ENCODE measurements at regions not wholly inside any gene's neighbourhood (a gene's known extent, or its start where the extent isn't known, plus 50 kb on each side); places are given as distances from the start of the nearest gene placed in this dataset.

DNA sequence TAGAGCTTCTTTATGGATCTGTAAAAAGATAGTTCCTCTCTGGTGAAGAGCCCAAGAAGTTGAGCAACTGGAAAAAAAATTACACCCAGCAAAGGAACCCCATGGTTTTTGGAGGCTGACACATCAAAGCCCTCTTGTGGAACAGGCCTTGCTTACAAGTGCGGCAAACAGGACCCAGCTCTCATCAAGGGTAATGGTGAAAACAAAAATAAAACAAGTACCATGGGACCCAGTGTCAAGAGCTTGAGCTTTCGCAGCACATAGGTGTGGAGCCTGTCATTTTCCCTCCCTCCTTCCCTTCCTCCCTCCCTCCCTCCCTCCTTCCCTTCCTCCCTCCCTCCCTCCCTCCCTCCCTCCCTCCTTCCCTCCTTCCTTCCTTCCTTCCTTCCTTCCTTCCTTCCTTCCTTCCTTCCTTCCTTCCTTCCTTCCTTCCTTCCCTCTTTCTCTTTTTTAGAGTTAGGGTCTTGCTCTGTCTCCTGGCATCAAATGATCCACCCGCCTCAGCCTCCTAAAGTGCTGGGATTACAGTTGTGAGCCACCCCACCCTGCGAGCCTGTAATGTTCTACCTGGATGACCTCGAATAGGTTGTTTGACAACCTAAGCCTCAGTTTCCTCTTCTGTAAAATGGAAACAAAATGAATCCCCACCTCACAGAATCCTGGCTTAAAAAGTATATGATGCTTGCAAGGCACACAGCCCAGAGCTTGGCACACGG lies 114.3 kb upstream of the RPH3A start:
- ATAC-seq = no peak
- BruUV-seq (replicated peaks) = no TSS peak
- POLR2A ChIA-PET = no interaction called here
- H3K36me3 ChIP-seq (ENCODE audit: control insufficient read depth in 1 of 2, insufficient read depth in 2 of 2, low read length in 2 of 2) = no peaks in the 10 kb centered on the region
- H3K4me1 ChIP-seq (ENCODE audit: control insufficient read depth in 1 of 2, insufficient read depth in 2 of 2, low read length in 2 of 2) = no peaks in the 10 kb centered on the region
- no peak overlapping the region for H3K4me2 ChIP-seq (ENCODE audit: low read length)
- no peaks in the 10 kb centered on the region for H3K9me2 ChIP-seq (ENCODE audit: insufficient read depth)
- intact Hi-C loops (cut with micrococcal nuclease) = no loop called here
- H3K27ac ChIP-seq (ENCODE audit: low read depth, low read length) = no peak overlapping the region
- CTCF ChIA-PET = no interaction called here
- no peaks in the 10 kb centered on the region for H3K9me3 ChIP-seq (ENCODE audit: control insufficient read depth in 1 of 2, insufficient read depth in 1 of 2, low read depth in 1 of 2, low read length in 2 of 2)
- no peak overlapping the region for H3K4me3 ChIP-seq (replicated peaks in 1 of 2; ENCODE audit: low read depth in 1 of 2, low read length in 2 of 2)
- no peak overlapping the region for H2AFZ ChIP-seq (ENCODE audit: low read depth, low read length, poor library complexity, severe bottlenecking)
- peaks cover 88% of the 10 kb centered on the region for H3K27me3 ChIP-seq (ENCODE audit: insufficient read depth, low read length)
- RAD21 ChIA-PET (ENCODE audit: low non-redundant PET in 1 of 2, low total read pairs in 2 of 2, uncharacterized antibody in 2 of 2, unreplicated experiment in 2 of 2) = no interaction called here
- no peak for DNase-seq (ENCODE audit: low read depth, low spot score)
- TF ChIP-seq ZFX (IDR thresholded peaks at IDR 0.05) (no peak), SIN3A (IDR thresholded peaks at IDR 0.05; ENCODE audit: low read depth) (no peak), YY1 (IDR thresholded peaks at IDR 0.05; ENCODE audit: extremely low read depth, insufficient replicate concordance, low read depth, low read length) (no peak), JUND (IDR thresholded peaks at IDR 0.05) (no peak), ELF1 (IDR thresholded peaks at IDR 0.05; ENCODE audit: borderline replicate concordance, low read depth) (no peak), EZH2 (IDR thresholded peaks at IDR 0.05) (no peak), SRF (IDR thresholded peaks at IDR 0.05; ENCODE audit: low read depth) (no peak), CEBPB (IDR thresholded peaks at IDR 0.05; ENCODE audit: low read depth) (no peak)
- TF ChIP-seq, protein P1, sequence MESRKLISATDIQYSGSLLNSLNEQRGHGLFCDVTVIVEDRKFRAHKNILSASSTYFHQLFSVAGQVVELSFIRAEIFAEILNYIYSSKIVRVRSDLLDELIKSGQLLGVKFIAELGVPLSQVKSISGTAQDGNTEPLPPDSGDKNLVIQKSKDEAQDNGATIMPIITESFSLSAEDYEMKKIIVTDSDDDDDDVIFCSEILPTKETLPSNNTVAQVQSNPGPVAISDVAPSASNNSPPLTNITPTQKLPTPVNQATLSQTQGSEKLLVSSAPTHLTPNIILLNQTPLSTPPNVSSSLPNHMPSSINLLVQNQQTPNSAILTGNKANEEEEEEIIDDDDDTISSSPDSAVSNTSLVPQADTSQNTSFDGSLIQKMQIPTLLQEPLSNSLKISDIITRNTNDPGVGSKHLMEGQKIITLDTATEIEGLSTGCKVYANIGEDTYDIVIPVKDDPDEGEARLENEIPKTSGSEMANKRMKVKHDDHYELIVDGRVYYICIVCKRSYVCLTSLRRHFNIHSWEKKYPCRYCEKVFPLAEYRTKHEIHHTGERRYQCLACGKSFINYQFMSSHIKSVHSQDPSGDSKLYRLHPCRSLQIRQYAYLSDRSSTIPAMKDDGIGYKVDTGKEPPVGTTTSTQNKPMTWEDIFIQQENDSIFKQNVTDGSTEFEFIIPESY (IDR thresholded peaks at IDR 0.05; ENCODE audit: extremely low read depth, insufficient replicate concordance, low read length) = no peak
- TF ChIP-seq, protein P2, sequence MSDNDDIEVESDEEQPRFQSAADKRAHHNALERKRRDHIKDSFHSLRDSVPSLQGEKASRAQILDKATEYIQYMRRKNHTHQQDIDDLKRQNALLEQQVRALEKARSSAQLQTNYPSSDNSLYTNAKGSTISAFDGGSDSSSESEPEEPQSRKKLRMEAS (IDR thresholded peaks at IDR 0.05) = no peak
- TF ChIP-seq, protein P3, sequence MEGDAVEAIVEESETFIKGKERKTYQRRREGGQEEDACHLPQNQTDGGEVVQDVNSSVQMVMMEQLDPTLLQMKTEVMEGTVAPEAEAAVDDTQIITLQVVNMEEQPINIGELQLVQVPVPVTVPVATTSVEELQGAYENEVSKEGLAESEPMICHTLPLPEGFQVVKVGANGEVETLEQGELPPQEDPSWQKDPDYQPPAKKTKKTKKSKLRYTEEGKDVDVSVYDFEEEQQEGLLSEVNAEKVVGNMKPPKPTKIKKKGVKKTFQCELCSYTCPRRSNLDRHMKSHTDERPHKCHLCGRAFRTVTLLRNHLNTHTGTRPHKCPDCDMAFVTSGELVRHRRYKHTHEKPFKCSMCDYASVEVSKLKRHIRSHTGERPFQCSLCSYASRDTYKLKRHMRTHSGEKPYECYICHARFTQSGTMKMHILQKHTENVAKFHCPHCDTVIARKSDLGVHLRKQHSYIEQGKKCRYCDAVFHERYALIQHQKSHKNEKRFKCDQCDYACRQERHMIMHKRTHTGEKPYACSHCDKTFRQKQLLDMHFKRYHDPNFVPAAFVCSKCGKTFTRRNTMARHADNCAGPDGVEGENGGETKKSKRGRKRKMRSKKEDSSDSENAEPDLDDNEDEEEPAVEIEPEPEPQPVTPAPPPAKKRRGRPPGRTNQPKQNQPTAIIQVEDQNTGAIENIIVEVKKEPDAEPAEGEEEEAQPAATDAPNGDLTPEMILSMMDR (IDR thresholded peaks at IDR 0.05 in 2 of 3, conservative IDR thresholded peaks at IDR 0.05 in 1 of 3; ENCODE audit: borderline replicate concordance in 1 of 3, insufficient read depth in 1 of 3, low read depth in 2 of 3, low read length in 2 of 3) = no peak
- no peak overlapping the region for H3K9ac ChIP-seq (ENCODE audit: low read length)
- no peaks in the 10 kb centered on the region for H3K79me2 ChIP-seq (ENCODE audit: insufficient read depth, low read length)
- no peaks in the 10 kb centered on the region for H4K20me1 ChIP-seq (ENCODE audit: insufficient read depth)
